GM21825 (cell line): ENCODE measurements at regions not wholly inside any gene's neighbourhood (a gene's known extent, or its start where the extent isn't known, plus 50 kb on each side); places are given as distances from the start of the nearest gene placed in this dataset.
A peak's percentile ranks its signal among the peaks of the same experiment; 100 is the strongest.
"Not testable (repeated sequence)": the region's sequence is repeated elsewhere in the genome, so short reads cannot be mapped to it uniquely, and the experiment has no call there.

Experiments used
- ATAC-seq: cut with Tn5 transposase; IDR thresholded peaks from one replicate; pipeline ENCODE4 v1.9.1; 2021; ENCODE audit warnings: mild to moderate bottlenecking, moderate library complexity; ENCODE audit not compliant: unreplicated experiment

DNA sequence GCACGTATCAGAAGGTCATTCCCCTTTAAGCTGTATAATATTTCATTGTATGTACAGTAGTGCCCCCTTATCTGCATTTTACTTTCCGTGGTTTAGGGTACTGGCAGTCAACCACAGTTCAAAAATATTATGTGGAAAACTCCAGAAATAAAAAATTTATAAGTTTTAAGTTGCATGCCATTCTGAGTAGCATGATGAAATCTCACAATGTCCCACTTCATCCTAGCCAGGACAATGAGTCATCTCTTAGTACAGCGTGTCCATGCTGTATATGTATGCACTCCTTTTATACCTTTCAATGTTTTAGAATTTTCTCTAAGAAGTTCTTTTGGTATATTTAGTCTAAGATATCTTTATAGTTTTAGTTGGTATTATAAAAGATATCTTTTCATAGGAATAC, 115.0 kb upstream of the HAND1 start:
- no peak for ATAC-seq

GRCh38 chr5:154590093-154590724, 112.2 kb upstream of the HAND1 start:
- no peak for ATAC-seq

DNA sequence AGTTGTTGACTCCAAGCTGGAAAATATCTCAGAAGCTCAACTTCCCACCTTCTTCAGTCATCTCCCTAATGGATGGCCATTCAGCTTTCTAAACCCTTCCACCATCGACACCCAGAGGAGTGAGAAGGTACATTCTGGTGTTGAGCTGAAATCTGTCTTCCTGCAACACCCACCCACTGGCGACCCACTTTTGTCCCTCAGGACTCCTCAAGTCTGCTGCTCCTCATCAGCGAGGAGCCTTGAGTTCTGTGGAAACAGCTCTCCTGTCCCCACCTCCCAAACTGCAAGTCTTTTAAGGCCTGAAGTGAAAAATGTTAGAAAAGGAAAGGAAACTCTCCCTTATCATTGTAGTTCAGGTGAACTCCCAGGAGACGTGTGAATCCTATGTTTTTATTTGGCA, 111.5 kb upstream of the HAND1 start:
- no peak for ATAC-seq

- not testable (repeated sequence) for ATAC-seq
Observed at GRCh38 chr5:154588833-154589425, 110.9 kb upstream of the HAND1 start.

GRCh38 chr5:154588091-154588774, 110.2 kb upstream of the HAND1 start:
- ATAC-seq, result no peak

DNA sequence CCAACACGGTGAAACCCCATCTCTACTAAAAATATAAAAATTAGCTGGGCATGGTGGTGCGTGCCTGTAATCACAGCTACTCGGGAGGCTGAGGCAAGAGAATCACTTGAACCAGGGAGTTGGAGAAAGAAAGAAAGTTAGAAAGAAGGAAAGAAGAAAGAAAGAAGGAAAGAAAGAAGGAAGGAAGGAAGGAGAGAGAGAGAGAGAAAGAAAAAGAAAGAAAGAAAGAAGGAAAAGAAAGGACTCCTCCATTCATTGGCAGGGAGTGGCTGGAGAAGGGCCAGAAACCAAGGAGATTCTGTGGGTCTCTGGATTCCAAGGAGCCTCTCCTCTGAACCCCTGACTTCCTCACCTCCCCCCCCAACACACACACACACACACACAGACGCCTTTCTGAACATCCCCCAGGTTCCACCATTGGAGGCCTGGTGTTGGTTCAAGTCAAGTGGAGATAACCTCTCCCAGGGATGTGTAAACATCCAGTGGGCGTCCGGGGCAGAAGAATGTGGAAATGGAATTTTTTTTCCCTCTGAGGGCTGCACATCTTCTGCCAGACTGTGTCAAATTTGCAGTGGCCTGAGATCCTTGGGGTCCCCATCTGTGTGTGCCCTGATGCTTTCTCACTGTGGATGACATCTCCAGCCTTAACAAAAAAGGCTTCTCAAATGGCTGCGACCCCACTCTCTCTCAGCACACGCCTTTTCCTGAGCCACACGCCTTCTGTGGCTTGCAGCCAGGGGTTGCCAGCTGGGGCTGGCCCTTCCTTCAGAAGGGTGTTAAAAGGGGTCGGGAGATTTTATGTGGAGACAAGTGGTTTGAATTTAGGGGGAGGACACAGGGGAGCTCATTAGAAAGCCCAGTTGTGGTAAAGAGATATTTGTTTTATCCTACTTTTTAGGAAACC, 109.3 kb upstream of the HAND1 start:
- no peak for ATAC-seq

DNA sequence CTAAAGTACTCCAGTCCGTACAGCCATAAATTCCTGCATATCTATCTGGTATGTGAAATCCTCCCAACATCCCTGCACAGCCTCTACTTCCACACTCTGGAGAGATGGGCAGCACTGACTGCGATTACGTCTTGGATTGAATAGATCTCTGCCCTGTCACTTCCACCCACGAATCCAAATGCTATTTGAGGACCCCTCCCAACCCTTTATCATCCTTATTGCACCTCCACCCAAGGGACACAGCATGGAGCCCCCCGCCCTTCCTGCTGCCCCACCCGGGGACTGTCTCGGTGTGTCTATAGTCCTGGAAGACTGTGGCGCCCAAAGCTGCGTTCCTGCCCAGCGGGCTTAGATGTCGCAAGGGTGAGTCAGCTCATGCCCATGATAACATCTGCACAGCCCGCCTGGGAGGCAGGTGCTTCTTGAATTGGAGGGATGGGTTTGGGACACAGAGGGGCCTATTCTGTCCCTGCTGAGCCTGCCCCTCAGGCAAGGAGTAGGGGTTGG, 105.7 kb upstream of the HAND1 start:
- no peak for ATAC-seq

DNA sequence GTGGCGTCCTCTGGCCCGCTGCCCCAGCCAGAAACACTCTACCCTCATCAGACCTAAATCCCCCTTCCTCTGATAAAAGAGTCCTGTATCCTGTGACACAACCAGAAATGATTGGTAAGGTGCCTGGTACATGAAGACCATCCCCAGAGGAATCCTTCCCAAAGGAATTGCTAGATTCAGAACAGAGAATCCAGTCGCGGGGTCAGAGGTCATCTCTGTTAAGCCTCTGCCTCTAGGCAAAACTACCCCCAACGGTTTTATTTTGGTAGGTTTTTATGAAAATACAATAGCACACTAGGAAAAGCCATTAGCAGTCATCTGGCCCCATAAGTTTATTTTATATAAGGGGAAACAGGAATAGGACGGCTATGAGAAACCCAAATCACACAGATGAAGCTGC, 102.4 kb upstream of the HAND1 start:
- no peak for ATAC-seq

- no peak for ATAC-seq
Observed at GRCh38 chr5:154577416-154577815, 99.4 kb upstream of the HAND1 start.

- no peak for ATAC-seq
Observed at GRCh38 chr5:154576429-154576806, 98.4 kb upstream of the HAND1 start.

DNA sequence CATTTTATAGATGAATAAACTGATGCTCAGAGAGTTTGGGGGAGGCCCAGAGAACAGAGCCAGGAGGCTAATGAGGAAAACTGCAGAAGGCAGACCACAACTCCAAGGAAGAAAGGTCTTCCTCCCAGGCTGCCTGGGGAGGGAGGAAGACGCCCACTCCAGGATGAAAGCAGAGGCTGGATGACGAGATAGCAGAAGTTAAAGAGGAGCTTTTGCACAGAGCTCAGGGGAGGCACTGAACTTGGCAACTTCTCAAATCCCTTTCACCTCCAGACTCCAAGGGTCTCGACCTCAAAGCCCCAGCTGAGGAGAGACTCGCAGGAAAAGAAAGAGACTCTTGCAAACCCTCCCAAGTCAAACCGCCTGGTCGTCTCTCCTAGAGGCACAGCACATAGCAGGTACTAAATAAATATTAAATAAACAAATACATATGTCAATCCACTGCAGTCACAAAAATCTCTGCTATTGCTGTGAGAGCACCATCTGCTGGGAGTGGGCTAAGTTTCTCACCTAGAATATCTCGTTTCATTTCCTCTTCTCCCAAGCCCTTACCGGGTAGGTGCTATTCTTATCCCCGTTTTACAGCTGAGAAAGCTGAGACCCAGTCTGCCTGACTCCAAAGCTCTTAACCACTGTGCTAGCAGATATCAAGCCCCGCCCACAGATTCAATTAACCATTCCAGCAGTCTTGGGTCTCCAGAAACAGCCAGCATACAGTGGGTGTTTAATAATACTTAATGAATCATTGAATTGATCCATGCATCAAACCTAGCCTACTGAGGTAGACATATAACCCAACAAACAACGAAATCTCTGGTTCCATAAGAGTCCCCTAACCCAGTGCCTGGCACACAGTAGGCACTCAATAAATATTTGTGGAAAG, 97.8 kb upstream of the HAND1 start:
- peak; percentile 96 for ATAC-seq

- no peak for ATAC-seq
Observed at GRCh38 chr5:154573011-154573410, 95.0 kb upstream of the HAND1 start.

GRCh38 chr5:154571325-154572035, 93.5 kb upstream of the HAND1 start:
- ATAC-seq, result no peak

DNA sequence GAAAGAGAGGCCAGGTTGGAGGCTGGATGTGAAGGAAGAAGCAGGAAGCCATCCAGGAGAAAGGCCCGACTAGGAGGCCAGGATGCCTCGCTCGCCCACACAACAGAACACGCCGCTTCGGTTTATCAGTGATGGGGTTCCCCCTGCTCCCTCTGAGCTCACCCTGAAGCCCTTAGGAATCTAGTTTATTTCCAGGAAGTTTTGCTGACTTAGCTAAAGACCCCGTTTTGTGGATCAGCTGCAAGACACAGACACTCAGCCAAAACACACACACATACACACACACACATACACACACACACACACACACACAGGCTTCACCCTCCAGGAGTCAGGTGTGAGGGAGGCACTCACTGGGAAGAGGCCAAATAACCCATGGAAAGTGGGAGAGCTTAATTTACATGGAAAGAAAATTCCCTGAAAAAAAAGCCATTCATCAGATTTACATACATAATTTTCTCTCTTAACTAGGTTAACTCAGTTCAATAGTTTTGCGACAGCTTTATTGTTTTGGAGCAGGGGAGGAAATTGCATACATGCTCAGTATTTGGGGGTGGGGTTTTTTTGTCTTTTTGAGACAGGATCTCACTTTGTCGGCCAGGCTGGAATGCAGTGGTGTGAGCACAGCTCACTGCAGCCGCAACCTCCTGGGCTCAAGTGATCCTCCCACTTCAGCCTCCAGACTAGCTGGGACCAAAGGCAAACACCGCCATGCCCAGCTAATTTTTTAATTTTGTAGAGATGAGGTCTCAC, 92.7 kb upstream of the HAND1 start:
- ATAC-seq, result no peak

DNA sequence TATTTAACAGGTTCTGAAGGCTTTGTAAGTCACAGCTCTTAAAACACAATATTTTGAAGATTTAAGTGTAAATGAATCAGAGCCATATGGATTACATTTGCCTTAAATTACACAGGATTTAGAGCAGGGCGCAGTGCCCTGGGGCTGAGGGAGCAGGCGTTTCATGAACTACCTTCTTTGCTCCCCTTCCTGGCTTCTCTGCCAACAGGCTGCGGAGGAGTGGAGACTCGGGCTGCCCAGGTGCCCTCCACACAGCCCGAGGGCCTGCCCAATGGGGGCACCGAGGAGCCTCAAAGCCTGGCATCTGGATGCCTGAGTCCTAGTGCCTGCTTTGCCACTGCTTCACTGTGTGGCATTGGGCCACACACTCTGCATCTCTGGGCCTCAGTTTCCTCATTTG, 90.6 kb upstream of the HAND1 start:
- ATAC-seq, result no peak

DNA sequence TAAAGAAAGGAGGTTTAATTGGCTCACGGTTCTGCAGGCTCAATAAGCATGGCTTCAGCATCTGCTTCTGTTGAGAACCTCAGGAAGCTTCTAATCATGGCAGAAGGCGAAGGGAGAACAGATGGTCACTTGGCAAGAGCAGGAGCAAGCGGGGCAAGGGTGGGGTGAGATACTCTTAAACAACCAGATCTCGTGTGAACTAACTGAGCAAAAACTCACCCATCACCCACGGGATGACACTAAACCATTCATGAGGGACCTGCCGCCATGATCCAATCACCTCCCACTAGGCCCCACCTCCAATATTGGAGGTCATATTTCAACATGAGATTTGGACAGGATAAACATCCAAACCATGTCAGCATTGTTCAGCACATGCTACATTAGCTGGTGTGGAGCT, 89.1 kb upstream of the HAND1 start:
- ATAC-seq, result no peak

- no peak for ATAC-seq
Observed at GRCh38 chr5:154566146-154566680, 88.2 kb upstream of the HAND1 start.

- ATAC-seq, result no peak
Observed at GRCh38 chr5:154565123-154565522, 87.1 kb upstream of the HAND1 start.
